ENCODE measurements at regions not wholly inside any gene's neighbourhood (a gene's known extent, or its start where the extent isn't known, plus 50 kb on each side); places are given as distances from the start of the nearest gene placed in this dataset.
"Not testable (repeated sequence)": the region's sequence is repeated elsewhere in the genome, so short reads cannot be mapped to it uniquely, and the experiment has no call there.

- whole genome bisulfite sequencing (ENCODE audit: insufficient coverage, insufficient read length): no CpG with 5 or more reads among the region's 3 CpGs
- Histone ChIP-seq H3K9me3 (ENCODE audit: control insufficient read depth, insufficient read depth, low read length) (no peaks in the 10 kb centered on the region), H3K4me3 (ENCODE audit: low read length) (no peak overlapping the region), H3K27ac (ENCODE audit: low read length) (no peak overlapping the region), H3K36me3 (ENCODE audit: control insufficient read depth, insufficient read depth, low read length) (no peaks in the 10 kb centered on the region), H3K4me1 (ENCODE audit: control insufficient read depth, insufficient read depth, low read length) (no peaks in the 10 kb centered on the region), H3K27me3 (ENCODE audit: control insufficient read depth, insufficient read depth, low read length) (no peaks in the 10 kb centered on the region)
- no peak for DNase-seq (ENCODE audit: low read depth, low spot score)
These were observed 280.0 kb upstream of the SPTLC3 start for GRCh38 chr20:12728782-12729181.

GRCh38 chr20:12729326-12729725 lies 279.4 kb upstream of the SPTLC3 start:
- H3K27me3 ChIP-seq (ENCODE audit: control insufficient read depth, insufficient read depth, low read length): no peaks in the 10 kb centered on the region
- no peaks in the 10 kb centered on the region for H3K4me1 ChIP-seq (ENCODE audit: control insufficient read depth, insufficient read depth, low read length)
- H3K27ac ChIP-seq (ENCODE audit: low read length): no peak overlapping the region
- H3K9me3 ChIP-seq (ENCODE audit: control insufficient read depth, insufficient read depth, low read length): no peaks in the 10 kb centered on the region
- no peaks in the 10 kb centered on the region for H3K36me3 ChIP-seq (ENCODE audit: control insufficient read depth, insufficient read depth, low read length)
- no peak for DNase-seq (ENCODE audit: low read depth, low spot score)
- H3K4me3 ChIP-seq (ENCODE audit: low read length): no peak overlapping the region

GRCh38 chr20:12733811-12734210 lies 275.0 kb upstream of the SPTLC3 start:
- H3K27ac ChIP-seq (ENCODE audit: low read length): no peak overlapping the region
- no CpG with 5 or more reads among the region's 3 CpGs for WGBS (ENCODE audit: insufficient coverage, insufficient read length)

GRCh38 chr20:12737497-12737896 lies 271.3 kb upstream of the SPTLC3 start:
- DNase-seq (ENCODE audit: low read depth, low spot score): no peak
- WGBS (ENCODE audit: insufficient coverage, insufficient read length): no CpG with 5 or more reads among the region's 4 CpGs
- no peak overlapping the region for H3K4me3 ChIP-seq (ENCODE audit: low read length)
- no peak overlapping the region for H3K27ac ChIP-seq (ENCODE audit: low read length)
- 0 out of 2 replicates have a peak, but pooled peaks cover 2% of the 10 kb centered on the region for H3K4me1 ChIP-seq (ENCODE audit: control insufficient read depth, insufficient read depth, low read length)
- no peaks in the 10 kb centered on the region for H3K36me3 ChIP-seq (ENCODE audit: control insufficient read depth, insufficient read depth, low read length)
- no peaks in the 10 kb centered on the region for H3K27me3 ChIP-seq (ENCODE audit: control insufficient read depth, insufficient read depth, low read length)
- no peaks in the 10 kb centered on the region for H3K9me3 ChIP-seq (ENCODE audit: control insufficient read depth, insufficient read depth, low read length)

More at GRCh38 chr20:12733811-12734210, 275.0 kb upstream of the SPTLC3 start:
- H3K4me3 ChIP-seq (ENCODE audit: low read length): no peak overlapping the region
- DNase-seq (ENCODE audit: low read depth, low spot score): no peak
- no peaks in the 10 kb centered on the region for H3K4me1 ChIP-seq (ENCODE audit: control insufficient read depth, insufficient read depth, low read length)
- no peaks in the 10 kb centered on the region for H3K9me3 ChIP-seq (ENCODE audit: control insufficient read depth, insufficient read depth, low read length)
- no peaks in the 10 kb centered on the region for H3K36me3 ChIP-seq (ENCODE audit: control insufficient read depth, insufficient read depth, low read length)
- H3K27me3 ChIP-seq (ENCODE audit: control insufficient read depth, insufficient read depth, low read length): no peaks in the 10 kb centered on the region

- H3K27me3 ChIP-seq (ENCODE audit: control insufficient read depth, insufficient read depth, low read length): no peaks in the 10 kb centered on the region
- H3K36me3 ChIP-seq (ENCODE audit: control insufficient read depth, insufficient read depth, low read length): no peaks in the 10 kb centered on the region
- no peak overlapping the region for H3K4me3 ChIP-seq (ENCODE audit: low read length)
- H3K27ac ChIP-seq (ENCODE audit: low read length): no peak overlapping the region
- H3K4me1 ChIP-seq (ENCODE audit: control insufficient read depth, insufficient read depth, low read length): 0 out of 2 replicates have a peak, but pooled peaks cover 2% of the 10 kb centered on the region
- no peaks in the 10 kb centered on the region for H3K9me3 ChIP-seq (ENCODE audit: control insufficient read depth, insufficient read depth, low read length)
- no peak for DNase-seq (ENCODE audit: low read depth, low spot score)
- WGBS (ENCODE audit: insufficient coverage, insufficient read length): no CpG with 5 or more reads among the region's 2 CpGs
These were observed 270.9 kb upstream of the SPTLC3 start for GRCh38 chr20:12737900-12738299.

GRCh38 chr20:12740647-12741046 lies 268.1 kb upstream of the SPTLC3 start:
- Histone ChIP-seq H3K4me3 (ENCODE audit: low read length) (no peak overlapping the region), H3K9me3 (ENCODE audit: control insufficient read depth, insufficient read depth, low read length) (no peaks in the 10 kb centered on the region), H3K36me3 (ENCODE audit: control insufficient read depth, insufficient read depth, low read length) (no peaks in the 10 kb centered on the region), H3K27me3 (ENCODE audit: control insufficient read depth, insufficient read depth, low read length) (no peaks in the 10 kb centered on the region), H3K4me1 (ENCODE audit: control insufficient read depth, insufficient read depth, low read length) (0 out of 2 replicates have a peak, but pooled peaks cover 2% of the 10 kb centered on the region), H3K27ac (ENCODE audit: low read length) (no peak overlapping the region)
- WGBS (ENCODE audit: insufficient coverage, insufficient read length): no CpG with 5 or more reads among the region's 5 CpGs
- no peak for DNase-seq (ENCODE audit: low read depth, low spot score)

GRCh38 chr20:12744037-12744436 lies 264.7 kb upstream of the SPTLC3 start:
- Histone ChIP-seq H3K27ac (ENCODE audit: low read length) (no peak overlapping the region), H3K9me3 (ENCODE audit: control insufficient read depth, insufficient read depth, low read length) (no peaks in the 10 kb centered on the region), H3K36me3 (ENCODE audit: control insufficient read depth, insufficient read depth, low read length) (no peaks in the 10 kb centered on the region), H3K4me3 (ENCODE audit: low read length) (no peak overlapping the region), H3K27me3 (ENCODE audit: control insufficient read depth, insufficient read depth, low read length) (no peaks in the 10 kb centered on the region), H3K4me1 (ENCODE audit: control insufficient read depth, insufficient read depth, low read length) (0 out of 2 replicates have a peak, but pooled peaks cover 2% of the 10 kb centered on the region)
- DNase-seq (ENCODE audit: low read depth, low spot score): no peak
- no CpG with 5 or more reads among the region's 2 CpGs for WGBS (ENCODE audit: insufficient coverage, insufficient read length)

- H3K9me3 ChIP-seq (ENCODE audit: control insufficient read depth, insufficient read depth, low read length): no peaks in the 10 kb centered on the region
- H3K4me3 ChIP-seq (ENCODE audit: low read length): no peak overlapping the region
- peaks cover 5% of the 10 kb centered on the region; the same call in 1 of the 2 replicates for H3K4me1 ChIP-seq (ENCODE audit: control insufficient read depth, insufficient read depth, low read length)
- DNase-seq (ENCODE audit: low read depth, low spot score): no peak
- no peak overlapping the region for H3K27ac ChIP-seq (ENCODE audit: low read length)
- H3K27me3 ChIP-seq (ENCODE audit: control insufficient read depth, insufficient read depth, low read length): no peaks in the 10 kb centered on the region
- H3K36me3 ChIP-seq (ENCODE audit: control insufficient read depth, insufficient read depth, low read length): no peaks in the 10 kb centered on the region
- WGBS (ENCODE audit: insufficient coverage, insufficient read length): no CpG with 5 or more reads among the region's 1 CpG
These were observed 260.3 kb upstream of the SPTLC3 start for GRCh38 chr20:12748359-12748994.

GRCh38 chr20:12750221-12750620 lies 258.6 kb upstream of the SPTLC3 start:
- no CpG with 5 or more reads among the region's 6 CpGs for WGBS (ENCODE audit: insufficient coverage, insufficient read length)
- Histone ChIP-seq H3K27me3 (ENCODE audit: control insufficient read depth, insufficient read depth, low read length) (no peaks in the 10 kb centered on the region), H3K9me3 (ENCODE audit: control insufficient read depth, insufficient read depth, low read length) (no peaks in the 10 kb centered on the region), H3K27ac (ENCODE audit: low read length) (no peak overlapping the region), H3K36me3 (ENCODE audit: control insufficient read depth, insufficient read depth, low read length) (no peaks in the 10 kb centered on the region), H3K4me1 (ENCODE audit: control insufficient read depth, insufficient read depth, low read length) (peaks cover 5% of the 10 kb centered on the region; the same call in 1 of the 2 replicates), H3K4me3 (ENCODE audit: low read length) (no peak overlapping the region)
- DNase-seq (ENCODE audit: low read depth, low spot score): no peak

- WGBS (ENCODE audit: insufficient coverage, insufficient read length): no CpG with 5 or more reads among the region's 9 CpGs
- not testable (repeated sequence) for H3K4me3 ChIP-seq (ENCODE audit: low read length); DNase-seq (ENCODE audit: low read depth, low spot score); H3K27me3 ChIP-seq (ENCODE audit: control insufficient read depth, insufficient read depth, low read length); H3K9me3 ChIP-seq (ENCODE audit: control insufficient read depth, insufficient read depth, low read length); H3K36me3 ChIP-seq (ENCODE audit: control insufficient read depth, insufficient read depth, low read length); H3K4me1 ChIP-seq (ENCODE audit: control insufficient read depth, insufficient read depth, low read length)
- H3K27ac ChIP-seq (ENCODE audit: low read length): peak overlapping the region; percentile 98
These were observed 255.7 kb upstream of the SPTLC3 start for GRCh38 chr20:12752900-12753693.
